Stimulated activated naive CD8-positive, alpha-beta T cell treated with anti-CD3 and anti-CD28 coated beads, Interleukin-15, Interleukin-2, amounts not matched to agents 100 ng/mL and 50 ng/mL, for 24 hours (primary cell): ENCODE measurements at regions not wholly inside any gene's neighbourhood (a gene's known extent, or its start where the extent isn't known, plus 50 kb on each side); places are given as distances from the start of the nearest gene placed in this dataset.
A peak's percentile ranks its signal among the peaks of the same experiment; 100 is the strongest.
"Not testable (repeated sequence)": the region's sequence is repeated elsewhere in the genome, so short reads cannot be mapped to it uniquely, and the experiment has no call there.

Source experiments
- H3K27ac Mint-ChIP-seq: one replicate; pipeline ENCODE4 v1.8.0; 2021; ENCODE audit warnings: mild to moderate bottlenecking, mixed read lengths
- H3K27me3 Mint-ChIP-seq: one replicate; pipeline ENCODE4 v1.8.0; 2021; ENCODE audit warnings: mixed read lengths
- H3K36me3 Mint-ChIP-seq: one replicate; pipeline ENCODE4 v1.8.0; 2021; ENCODE audit warnings: low read depth, mixed read lengths
- H3K4me1 Mint-ChIP-seq: one replicate; pipeline ENCODE4 v1.8.0; 2021; ENCODE audit warnings: low read depth, mixed read lengths
- H3K4me3 Mint-ChIP-seq: one replicate; pipeline ENCODE4 v1.8.0; 2021; ENCODE audit warnings: mild to moderate bottlenecking, mixed read lengths
- H3K9me3 Mint-ChIP-seq: one replicate; pipeline ENCODE4 v1.8.0; 2021; ENCODE audit warnings: mixed read lengths

GRCh38 chr2:64809216-64809615 is 155.5 kb upstream of the SERTAD2 start:
- no peaks in the 10 kb centered on the region for H3K36me3 Mint-ChIP-seq
- H3K9me3 Mint-ChIP-seq = no peaks in the 10 kb centered on the region
- no peak overlapping the region for H3K27ac Mint-ChIP-seq
- H3K4me3 Mint-ChIP-seq = no peak overlapping the region
- H3K4me1 Mint-ChIP-seq = peaks cover 31% of the 10 kb centered on the region
- H3K27me3 Mint-ChIP-seq = no peaks in the 10 kb centered on the region

DNA sequence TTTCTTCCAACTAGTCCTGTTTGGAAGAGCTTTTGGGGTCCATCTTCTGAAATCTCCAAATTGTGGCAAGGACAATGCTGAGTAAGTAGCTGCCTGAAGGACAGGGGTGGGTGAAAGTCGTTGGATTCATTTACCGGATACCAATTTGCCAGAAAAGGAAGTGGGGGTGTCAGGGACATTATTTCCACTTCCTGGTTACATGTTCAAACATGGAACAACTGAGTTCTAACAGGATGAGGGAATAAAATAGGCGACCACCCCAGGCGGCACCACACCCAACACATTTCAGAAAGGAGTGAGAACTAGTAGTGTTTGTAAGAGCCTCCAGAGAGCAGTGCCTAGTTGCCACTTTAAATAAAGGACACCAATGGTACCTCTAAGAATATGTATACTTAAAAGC is 158.6 kb upstream of the SERTAD2 start:
- H3K4me3 Mint-ChIP-seq = no peak overlapping the region
- H3K27ac Mint-ChIP-seq = peak overlapping the region; percentile 64
- H3K36me3 Mint-ChIP-seq = no peaks in the 10 kb centered on the region
- no peaks in the 10 kb centered on the region for H3K9me3 Mint-ChIP-seq
- no peaks in the 10 kb centered on the region for H3K27me3 Mint-ChIP-seq
- peaks cover 33% of the 10 kb centered on the region for H3K4me1 Mint-ChIP-seq

GRCh38 chr2:64814007-64814406 is 160.3 kb upstream of the SERTAD2 start:
- no peak overlapping the region for H3K27ac Mint-ChIP-seq
- no peaks in the 10 kb centered on the region for H3K9me3 Mint-ChIP-seq
- H3K4me3 Mint-ChIP-seq = no peak overlapping the region
- no peaks in the 10 kb centered on the region for H3K36me3 Mint-ChIP-seq
- H3K4me1 Mint-ChIP-seq = peaks cover 28% of the 10 kb centered on the region
- no peaks in the 10 kb centered on the region for H3K27me3 Mint-ChIP-seq

DNA sequence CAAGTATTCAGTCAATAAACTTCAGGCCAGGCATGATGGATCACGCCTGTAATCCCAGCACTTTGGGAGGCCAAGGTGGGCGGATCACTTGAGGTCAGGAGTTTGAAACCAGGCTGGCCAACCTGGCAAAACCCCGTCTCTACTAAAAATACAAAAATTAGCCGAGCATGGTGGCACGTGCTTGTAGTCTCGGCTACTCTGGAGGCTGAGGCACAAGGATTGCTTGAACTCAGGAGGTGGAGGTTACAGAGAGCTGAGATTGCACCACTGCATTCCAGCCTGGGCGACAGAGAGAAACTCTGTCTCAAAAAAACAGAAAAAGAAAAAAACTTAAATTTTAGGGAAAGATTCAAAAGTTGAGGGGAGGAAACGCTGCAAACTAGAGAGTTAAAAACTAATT is 162.8 kb upstream of the SERTAD2 start:
- not testable (repeated sequence) for H3K27me3 Mint-ChIP-seq, H3K36me3 Mint-ChIP-seq, H3K4me3 Mint-ChIP-seq, H3K9me3 Mint-ChIP-seq, H3K27ac Mint-ChIP-seq
- H3K4me1 Mint-ChIP-seq = peaks cover 50% of the 10 kb centered on the region

DNA sequence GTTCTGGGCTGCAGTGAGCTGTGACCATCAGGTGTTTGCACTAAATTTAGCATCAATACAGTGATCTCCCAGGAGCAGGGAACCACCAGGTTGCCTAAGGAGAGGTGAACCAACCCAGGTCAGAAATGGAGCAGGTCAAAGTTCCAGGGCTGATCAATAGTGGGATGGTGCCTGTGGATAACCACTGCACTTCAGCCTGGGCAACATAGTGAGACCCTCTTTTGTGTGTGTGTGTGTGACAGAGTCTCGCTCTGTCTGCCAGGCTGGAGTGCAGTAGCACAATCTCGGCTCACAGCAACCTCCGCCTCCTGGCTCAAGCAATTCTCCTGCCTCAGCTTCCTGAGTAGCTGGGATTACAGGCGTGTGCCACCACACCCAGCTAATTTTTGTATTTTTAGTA is 163.7 kb upstream of the SERTAD2 start:
- no peaks in the 10 kb centered on the region for H3K9me3 Mint-ChIP-seq
- H3K27me3 Mint-ChIP-seq = no peaks in the 10 kb centered on the region
- no peak overlapping the region for H3K27ac Mint-ChIP-seq
- no peaks in the 10 kb centered on the region for H3K36me3 Mint-ChIP-seq
- H3K4me1 Mint-ChIP-seq = peaks cover 42% of the 10 kb centered on the region
- H3K4me3 Mint-ChIP-seq = no peak overlapping the region

- H3K4me3 Mint-ChIP-seq = no peak overlapping the region
- H3K4me1 Mint-ChIP-seq = peaks cover 40% of the 10 kb centered on the region
- no peaks in the 10 kb centered on the region for H3K27me3 Mint-ChIP-seq
- no peaks in the 10 kb centered on the region for H3K36me3 Mint-ChIP-seq
- no peak overlapping the region for H3K27ac Mint-ChIP-seq
- no peaks in the 10 kb centered on the region for H3K9me3 Mint-ChIP-seq
Measured at GRCh38 chr2:64818664-64819060, 164.9 kb upstream of the SERTAD2 start.

DNA sequence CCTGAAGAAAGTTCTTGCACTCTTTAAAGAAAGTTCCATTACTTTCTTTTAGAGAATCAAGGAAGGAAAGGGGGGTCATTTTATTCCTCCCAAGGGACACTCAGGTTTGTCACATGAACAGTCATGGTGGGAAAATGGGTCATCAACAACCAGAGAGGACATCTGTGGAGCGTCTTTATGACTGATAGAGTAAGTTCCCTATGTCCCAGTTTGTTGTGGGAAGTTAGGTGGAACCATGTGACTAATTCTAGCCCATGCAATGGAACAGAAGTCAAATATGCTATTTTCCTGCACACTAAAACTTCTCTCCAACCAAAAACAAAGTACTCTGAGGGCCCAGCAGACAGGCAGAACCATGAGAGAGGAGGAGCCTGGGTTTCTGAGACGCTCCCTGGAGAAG is 165.6 kb upstream of the SERTAD2 start:
- Mint-ChIP-seq H3K27ac (peak overlapping the region; percentile 92), H3K4me3 (peak overlapping the region; percentile 27), H3K36me3 (no peaks in the 10 kb centered on the region), H3K27me3 (no peaks in the 10 kb centered on the region), H3K4me1 (peaks cover 40% of the 10 kb centered on the region), H3K9me3 (no peaks in the 10 kb centered on the region)

- H3K27me3 Mint-ChIP-seq = no peaks in the 10 kb centered on the region
- H3K4me3 Mint-ChIP-seq = peak overlapping the region; percentile 66
- H3K36me3 Mint-ChIP-seq = no peaks in the 10 kb centered on the region
- H3K4me1 Mint-ChIP-seq = peaks cover 40% of the 10 kb centered on the region
- no peaks in the 10 kb centered on the region for H3K9me3 Mint-ChIP-seq
- peak overlapping the region; percentile 92 for H3K27ac Mint-ChIP-seq
Measured at GRCh38 chr2:64819774-64820688, 166.3 kb upstream of the SERTAD2 start.

GRCh38 chr2:64820901-64821300 is 167.2 kb upstream of the SERTAD2 start:
- Mint-ChIP-seq H3K27ac (no peak overlapping the region), H3K36me3 (no peaks in the 10 kb centered on the region), H3K4me3 (no peak overlapping the region), H3K4me1 (peaks cover 34% of the 10 kb centered on the region), H3K9me3 (no peaks in the 10 kb centered on the region), H3K27me3 (no peaks in the 10 kb centered on the region)

DNA sequence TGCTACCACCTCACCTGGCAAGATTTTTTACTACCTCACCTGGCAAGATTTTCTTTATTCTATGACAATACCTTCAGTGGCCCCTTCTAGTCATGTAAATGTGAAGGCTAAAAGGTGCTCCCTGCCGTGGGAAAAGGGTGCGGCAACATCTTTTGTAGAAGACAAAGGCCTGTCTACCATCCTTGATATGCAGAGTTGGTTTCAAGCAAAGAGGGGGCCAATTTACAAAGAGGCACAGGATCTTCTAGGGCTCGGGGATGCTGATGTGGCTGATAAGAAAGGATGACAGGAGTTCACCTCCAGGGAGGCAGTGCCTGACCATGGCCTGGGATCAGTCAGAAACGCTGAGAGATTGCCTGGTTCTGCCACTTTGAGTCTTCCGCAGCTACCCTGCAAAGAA is 165.4 kb upstream of the SLC1A4 start:
- H3K36me3 Mint-ChIP-seq = no peaks in the 10 kb centered on the region
- peaks cover 2% of the 10 kb centered on the region for H3K9me3 Mint-ChIP-seq
- peaks cover 24% of the 10 kb centered on the region for H3K4me1 Mint-ChIP-seq
- no peaks in the 10 kb centered on the region for H3K27me3 Mint-ChIP-seq
- no peak overlapping the region for H3K27ac Mint-ChIP-seq
- H3K4me3 Mint-ChIP-seq = no peak overlapping the region

DNA sequence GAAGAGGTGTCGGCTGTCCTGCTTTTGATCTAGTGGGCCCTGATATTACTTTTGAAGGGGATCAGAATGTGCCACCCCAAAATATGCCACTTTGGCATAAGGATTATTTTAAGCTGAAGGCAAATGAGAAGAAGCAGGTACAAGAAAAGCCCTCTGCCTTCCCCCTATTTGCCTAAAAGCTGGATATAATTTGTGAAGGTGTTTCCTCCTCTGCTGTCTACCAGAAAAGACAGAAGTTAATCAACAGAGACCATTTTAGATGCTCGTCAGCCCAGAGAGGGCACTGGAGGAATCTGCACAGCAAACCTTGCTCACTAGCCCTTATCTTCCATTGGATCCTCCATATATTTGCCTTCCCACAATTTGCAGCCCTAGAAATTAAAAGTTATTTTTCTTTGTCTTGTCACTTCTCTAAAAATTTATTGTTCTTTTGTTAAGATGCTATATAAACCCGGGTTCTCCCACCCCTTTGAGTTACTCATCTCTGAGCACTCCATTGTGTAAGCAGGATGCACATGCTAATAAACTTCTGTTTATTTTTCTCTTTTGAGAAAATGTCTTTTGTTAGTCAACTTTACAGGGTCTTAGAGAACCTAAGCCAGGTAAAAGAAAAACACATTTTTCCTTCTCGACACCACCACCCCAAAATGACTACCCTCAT is 163.2 kb upstream of the SLC1A4 start:
- no peak overlapping the region for H3K4me3 Mint-ChIP-seq
- H3K27ac Mint-ChIP-seq = no peak overlapping the region

GRCh38 chr2:64826703-64827102 is 162.5 kb upstream of the SLC1A4 start:
- no peaks in the 10 kb centered on the region for H3K36me3 Mint-ChIP-seq
- peaks cover 4% of the 10 kb centered on the region for H3K9me3 Mint-ChIP-seq
- no peak overlapping the region for H3K27ac Mint-ChIP-seq
- H3K4me1 Mint-ChIP-seq = peaks cover 22% of the 10 kb centered on the region
- H3K27me3 Mint-ChIP-seq = no peaks in the 10 kb centered on the region
- H3K4me3 Mint-ChIP-seq = no peak overlapping the region

More for the DNA sequence above, 163.2 kb upstream of the SLC1A4 start:
- H3K27me3 Mint-ChIP-seq = no peaks in the 10 kb centered on the region
- H3K36me3 Mint-ChIP-seq = no peaks in the 10 kb centered on the region
- H3K9me3 Mint-ChIP-seq = peaks cover 4% of the 10 kb centered on the region
- peaks cover 19% of the 10 kb centered on the region for H3K4me1 Mint-ChIP-seq

GRCh38 chr2:64828261-64828660 is 160.9 kb upstream of the SLC1A4 start:
- peaks cover 4% of the 10 kb centered on the region for H3K9me3 Mint-ChIP-seq
- H3K4me3 Mint-ChIP-seq = no peak overlapping the region
- no peaks in the 10 kb centered on the region for H3K36me3 Mint-ChIP-seq
- no peaks in the 10 kb centered on the region for H3K27me3 Mint-ChIP-seq
- H3K4me1 Mint-ChIP-seq = peaks cover 28% of the 10 kb centered on the region
- no peak overlapping the region for H3K27ac Mint-ChIP-seq

DNA sequence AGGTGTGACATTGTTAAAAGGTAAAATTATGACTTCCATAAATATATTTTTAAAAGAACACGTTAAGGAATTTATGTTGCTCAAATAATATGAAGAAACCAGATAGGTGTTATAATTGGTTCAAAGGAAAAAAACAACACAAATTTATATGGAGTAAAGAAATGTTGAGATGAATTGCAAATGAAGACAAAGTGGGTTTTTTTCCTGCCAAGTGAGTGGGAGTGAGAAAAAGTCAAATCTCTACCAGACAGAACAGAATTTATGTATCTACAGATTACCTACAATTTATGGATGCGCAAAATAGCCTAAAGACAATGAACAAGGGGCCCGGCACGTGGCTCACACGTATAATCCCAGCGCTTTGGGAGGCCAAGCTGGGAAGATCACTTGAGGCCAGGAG is 159.7 kb upstream of the SLC1A4 start:
- peaks cover 28% of the 10 kb centered on the region for H3K4me1 Mint-ChIP-seq
- H3K4me3 Mint-ChIP-seq = no peak overlapping the region
- no peaks in the 10 kb centered on the region for H3K27me3 Mint-ChIP-seq
- no peak overlapping the region for H3K27ac Mint-ChIP-seq
- peaks cover 4% of the 10 kb centered on the region for H3K9me3 Mint-ChIP-seq
- no peaks in the 10 kb centered on the region for H3K36me3 Mint-ChIP-seq

DNA sequence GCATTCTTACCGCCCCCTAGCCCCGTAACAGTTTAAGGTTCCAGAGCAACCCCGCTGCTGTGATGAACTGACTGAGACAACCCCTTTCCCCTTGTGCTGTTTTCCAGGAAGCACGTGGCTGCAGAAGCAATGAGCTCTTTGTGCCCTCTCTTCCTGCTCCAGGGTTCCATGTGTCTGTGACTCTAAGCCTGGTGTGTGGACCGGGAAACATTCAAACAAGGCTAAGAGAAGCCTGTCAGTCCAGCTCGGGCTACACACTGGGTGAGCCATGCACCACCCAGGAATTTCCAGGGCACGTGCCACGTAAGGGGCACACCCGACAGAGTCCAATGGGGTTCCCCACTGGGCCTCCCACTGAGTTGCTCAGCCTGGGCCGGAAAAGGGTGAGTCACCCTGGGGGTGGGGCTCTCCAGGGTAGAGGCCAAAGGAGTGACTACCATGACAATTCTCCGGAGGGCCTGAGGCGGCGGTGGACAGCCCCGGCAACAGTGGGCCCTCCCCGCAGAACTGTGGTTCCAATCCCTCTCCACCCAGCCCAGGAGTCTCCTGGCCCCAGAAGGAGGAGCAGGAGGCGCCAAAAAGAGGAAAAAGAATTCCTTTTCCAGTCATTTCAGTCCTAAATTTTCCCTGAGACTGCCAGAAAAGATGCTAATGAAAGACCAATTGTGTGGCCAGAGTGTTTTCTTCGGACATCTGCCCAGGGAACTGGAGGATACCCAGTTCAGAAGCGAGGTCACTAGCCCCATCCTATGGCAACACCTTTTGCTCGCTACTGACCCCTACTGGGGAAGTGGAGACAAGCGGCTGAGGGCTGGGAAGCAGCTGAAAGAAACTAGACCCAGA is 157.8 kb upstream of the SLC1A4 start:
- no peaks in the 10 kb centered on the region for H3K27me3 Mint-ChIP-seq

More for the DNA sequence above, 157.8 kb upstream of the SLC1A4 start:
- Mint-ChIP-seq H3K4me3 (peak overlapping the region; percentile 11), H3K27ac (peak overlapping the region; percentile 86), H3K9me3 (peaks cover 4% of the 10 kb centered on the region), H3K36me3 (no peaks in the 10 kb centered on the region), H3K4me1 (peaks cover 28% of the 10 kb centered on the region)
